ENCODE measurements at regions not wholly inside any gene's neighbourhood (a gene's known extent, or its start where the extent isn't known, plus 50 kb on each side); places are given as distances from the start of the nearest gene placed in this dataset.

GRCh38 chr7:119065966-119066365 lies 841.5 kb downstream of the ANKRD7 start:
- TF ChIP-seq, protein P1, sequence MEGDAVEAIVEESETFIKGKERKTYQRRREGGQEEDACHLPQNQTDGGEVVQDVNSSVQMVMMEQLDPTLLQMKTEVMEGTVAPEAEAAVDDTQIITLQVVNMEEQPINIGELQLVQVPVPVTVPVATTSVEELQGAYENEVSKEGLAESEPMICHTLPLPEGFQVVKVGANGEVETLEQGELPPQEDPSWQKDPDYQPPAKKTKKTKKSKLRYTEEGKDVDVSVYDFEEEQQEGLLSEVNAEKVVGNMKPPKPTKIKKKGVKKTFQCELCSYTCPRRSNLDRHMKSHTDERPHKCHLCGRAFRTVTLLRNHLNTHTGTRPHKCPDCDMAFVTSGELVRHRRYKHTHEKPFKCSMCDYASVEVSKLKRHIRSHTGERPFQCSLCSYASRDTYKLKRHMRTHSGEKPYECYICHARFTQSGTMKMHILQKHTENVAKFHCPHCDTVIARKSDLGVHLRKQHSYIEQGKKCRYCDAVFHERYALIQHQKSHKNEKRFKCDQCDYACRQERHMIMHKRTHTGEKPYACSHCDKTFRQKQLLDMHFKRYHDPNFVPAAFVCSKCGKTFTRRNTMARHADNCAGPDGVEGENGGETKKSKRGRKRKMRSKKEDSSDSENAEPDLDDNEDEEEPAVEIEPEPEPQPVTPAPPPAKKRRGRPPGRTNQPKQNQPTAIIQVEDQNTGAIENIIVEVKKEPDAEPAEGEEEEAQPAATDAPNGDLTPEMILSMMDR (IDR thresholded peaks at IDR 0.05) = no peak
- no peak for TF ChIP-seq EZH2 (IDR thresholded peaks at IDR 0.05; ENCODE audit: borderline replicate concordance, insufficient read depth, low read depth, low read length, poor library complexity, severe bottlenecking)
